NB4 (cell line): ENCODE measurements at regions not wholly inside any gene's neighbourhood (a gene's known extent, or its start where the extent isn't known, plus 50 kb on each side); places are given as distances from the start of the nearest gene placed in this dataset.

Experiments used
- TF ChIP-seq, protein P1 (sequence below): IDR thresholded peaks from 2 replicates; pipeline ENCODE4 v1.6.1; 2011; ENCODE audit warnings: low read depth, low read length
- TF ChIP-seq, protein P2 (sequence below): IDR thresholded peaks from one replicate; pipeline ENCODE4 v1.5.1; 2012; ENCODE audit warnings: low read depth, low read length

DNA sequence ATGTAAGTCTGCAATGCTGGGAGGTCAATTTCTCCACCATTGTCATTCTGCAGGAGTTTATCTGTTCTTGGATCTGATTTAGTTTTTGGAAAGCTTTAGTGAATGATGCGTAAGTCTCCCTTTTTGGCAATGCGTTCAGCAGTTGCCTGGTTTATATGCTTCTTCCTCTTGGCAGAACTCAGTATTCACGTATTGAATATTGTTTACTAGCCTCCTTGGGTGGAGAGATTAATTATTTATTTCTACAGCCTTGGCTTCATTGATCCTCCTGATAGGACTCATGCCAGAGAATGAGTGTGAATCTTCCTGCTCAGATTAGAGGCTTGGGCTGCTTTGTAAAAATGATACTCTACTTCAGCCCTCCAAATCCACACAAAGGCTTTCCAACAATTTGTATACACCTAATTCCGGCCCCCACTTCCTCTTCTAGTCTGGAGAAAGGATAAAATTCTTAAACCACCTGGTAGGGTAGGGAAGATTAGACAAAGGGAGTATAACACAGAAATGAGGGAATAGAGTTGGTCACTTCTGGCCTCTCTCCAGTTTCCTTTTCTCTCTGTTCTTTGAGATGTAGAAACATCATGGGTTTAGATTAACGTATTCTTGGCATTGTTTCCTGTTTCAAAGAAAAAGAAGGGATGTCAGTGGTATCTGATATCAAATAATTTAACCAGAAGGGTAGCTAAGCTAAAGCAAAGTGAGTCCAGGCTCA lies 929.8 kb downstream of the KCNJ2 start:
- TF ChIP-seq, protein P1, sequence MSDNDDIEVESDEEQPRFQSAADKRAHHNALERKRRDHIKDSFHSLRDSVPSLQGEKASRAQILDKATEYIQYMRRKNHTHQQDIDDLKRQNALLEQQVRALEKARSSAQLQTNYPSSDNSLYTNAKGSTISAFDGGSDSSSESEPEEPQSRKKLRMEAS = no peak
- TF ChIP-seq, protein P2, sequence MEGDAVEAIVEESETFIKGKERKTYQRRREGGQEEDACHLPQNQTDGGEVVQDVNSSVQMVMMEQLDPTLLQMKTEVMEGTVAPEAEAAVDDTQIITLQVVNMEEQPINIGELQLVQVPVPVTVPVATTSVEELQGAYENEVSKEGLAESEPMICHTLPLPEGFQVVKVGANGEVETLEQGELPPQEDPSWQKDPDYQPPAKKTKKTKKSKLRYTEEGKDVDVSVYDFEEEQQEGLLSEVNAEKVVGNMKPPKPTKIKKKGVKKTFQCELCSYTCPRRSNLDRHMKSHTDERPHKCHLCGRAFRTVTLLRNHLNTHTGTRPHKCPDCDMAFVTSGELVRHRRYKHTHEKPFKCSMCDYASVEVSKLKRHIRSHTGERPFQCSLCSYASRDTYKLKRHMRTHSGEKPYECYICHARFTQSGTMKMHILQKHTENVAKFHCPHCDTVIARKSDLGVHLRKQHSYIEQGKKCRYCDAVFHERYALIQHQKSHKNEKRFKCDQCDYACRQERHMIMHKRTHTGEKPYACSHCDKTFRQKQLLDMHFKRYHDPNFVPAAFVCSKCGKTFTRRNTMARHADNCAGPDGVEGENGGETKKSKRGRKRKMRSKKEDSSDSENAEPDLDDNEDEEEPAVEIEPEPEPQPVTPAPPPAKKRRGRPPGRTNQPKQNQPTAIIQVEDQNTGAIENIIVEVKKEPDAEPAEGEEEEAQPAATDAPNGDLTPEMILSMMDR = no peak
